Testis (tissue), 2 donors: ENCODE measurements at regions not wholly inside any gene's neighbourhood (a gene's known extent, or its start where the extent isn't known, plus 50 kb on each side); places are given as distances from the start of the nearest gene placed in this dataset.

ENCODE experiments used
- DNase-seq: peaks from one replicate; pipeline ENCODE4 v3.0.0-alpha.2; 2019
- H3K27ac ChIP-seq, 2 donors: fragments of 200-600 bp; sonication (generic); one replicate each; pipeline ENCODE4 v1.5.1; 2019
- H3K27me3 ChIP-seq: fragments of 200-600 bp; sonication (generic); one replicate; pipeline ENCODE4 v1.5.1; 2019
- H3K36me3 ChIP-seq: fragments of 200-600 bp; sonication (generic); one replicate; pipeline ENCODE4 v1.5.1; 2017; ENCODE audit warnings: low read depth; ENCODE audit errors: missing control alignments
- H3K4me1 ChIP-seq: fragments of 200-600 bp; sonication (generic); one replicate; pipeline ENCODE4 v1.5.1; 2019
- H3K4me3 ChIP-seq, 2 donors: fragments of 200-600 bp; sonication (generic); one replicate each; pipeline ENCODE4 v1.5.1; 2017 to 2019
- H3K9me3 ChIP-seq: fragments of 200-600 bp; sonication (generic); one replicate; pipeline ENCODE4 v1.5.1; 2017
- POLR2A ChIP-seq: fragments of 450-650 bp; IDR thresholded peaks from one replicate; pipeline ENCODE4 v1.6.1; 2017; ENCODE audit warnings: antibody characterized with exemption, mild to moderate bottlenecking, moderate library complexity
- WGBS, 2 donors: methylation state at CpG; one replicate each; pipeline ENCODE4 v1.1.5; 2018; 5-methylcytosine and 5-hydroxymethylcytosine counted together
- intact Hi-C: fragments of 100-400 bp; cut with DNase I; formaldehyde crosslinking; loops from one replicate; pipeline ENCODE4 v1.15.1; 2023; ENCODE audit warnings: low total_unique reads
- TF ChIP-seq, protein P1 (sequence below), 3 experiments: fragments of 450-650 bp in 2 of 3; fragments of 200-600 bp in 1 of 3; sonication (generic) in 1 of 3; IDR thresholded peaks; one replicate each; pipeline ENCODE4 v1.5.1; 2016 to 2019; ENCODE audit warnings: antibody characterized with exemption in 3 of 3, mild to moderate bottlenecking in 2 of 3, moderate library complexity in 1 of 3

DNA sequence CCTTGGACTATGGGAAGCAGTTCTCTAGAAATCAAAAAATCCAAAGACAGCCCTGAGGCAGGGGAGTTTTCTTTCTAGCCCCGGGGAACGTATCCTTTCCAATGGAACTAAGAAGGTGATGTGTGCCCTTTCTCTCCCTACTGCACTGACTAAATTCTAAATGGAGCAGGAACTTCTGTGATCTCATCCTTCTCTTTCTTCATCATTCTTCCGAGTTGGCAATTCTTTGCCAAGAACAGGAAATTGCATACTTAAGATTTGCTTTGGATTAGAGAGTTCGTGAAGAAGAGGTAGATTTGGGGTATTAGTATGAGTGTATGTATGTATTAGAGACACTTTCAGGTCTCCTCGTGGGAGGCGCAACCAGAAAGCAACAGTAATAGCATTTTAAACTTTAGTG is 178.0 kb upstream of the PIK3R1 start:
- H3K36me3 ChIP-seq: no peaks in the 10 kb centered on the region
- no peak overlapping the region for H3K27ac ChIP-seq
- no peak for DNase-seq
- no peak overlapping the region for H3K4me3 ChIP-seq
- no peaks in the 10 kb centered on the region for H3K9me3 ChIP-seq
- intact Hi-C loops: no loop called here
- H3K4me1 ChIP-seq: peaks cover 14% of the 10 kb centered on the region
- 76 to 88% methylated on average over 6 of the region's 6 CpGs for WGBS, 2 donors
- TF ChIP-seq, protein P1, sequence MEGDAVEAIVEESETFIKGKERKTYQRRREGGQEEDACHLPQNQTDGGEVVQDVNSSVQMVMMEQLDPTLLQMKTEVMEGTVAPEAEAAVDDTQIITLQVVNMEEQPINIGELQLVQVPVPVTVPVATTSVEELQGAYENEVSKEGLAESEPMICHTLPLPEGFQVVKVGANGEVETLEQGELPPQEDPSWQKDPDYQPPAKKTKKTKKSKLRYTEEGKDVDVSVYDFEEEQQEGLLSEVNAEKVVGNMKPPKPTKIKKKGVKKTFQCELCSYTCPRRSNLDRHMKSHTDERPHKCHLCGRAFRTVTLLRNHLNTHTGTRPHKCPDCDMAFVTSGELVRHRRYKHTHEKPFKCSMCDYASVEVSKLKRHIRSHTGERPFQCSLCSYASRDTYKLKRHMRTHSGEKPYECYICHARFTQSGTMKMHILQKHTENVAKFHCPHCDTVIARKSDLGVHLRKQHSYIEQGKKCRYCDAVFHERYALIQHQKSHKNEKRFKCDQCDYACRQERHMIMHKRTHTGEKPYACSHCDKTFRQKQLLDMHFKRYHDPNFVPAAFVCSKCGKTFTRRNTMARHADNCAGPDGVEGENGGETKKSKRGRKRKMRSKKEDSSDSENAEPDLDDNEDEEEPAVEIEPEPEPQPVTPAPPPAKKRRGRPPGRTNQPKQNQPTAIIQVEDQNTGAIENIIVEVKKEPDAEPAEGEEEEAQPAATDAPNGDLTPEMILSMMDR (IDR thresholded peaks at IDR 0.05): no peak
- no peak for TF ChIP-seq POLR2A
- no peaks in the 10 kb centered on the region for H3K27me3 ChIP-seq

DNA sequence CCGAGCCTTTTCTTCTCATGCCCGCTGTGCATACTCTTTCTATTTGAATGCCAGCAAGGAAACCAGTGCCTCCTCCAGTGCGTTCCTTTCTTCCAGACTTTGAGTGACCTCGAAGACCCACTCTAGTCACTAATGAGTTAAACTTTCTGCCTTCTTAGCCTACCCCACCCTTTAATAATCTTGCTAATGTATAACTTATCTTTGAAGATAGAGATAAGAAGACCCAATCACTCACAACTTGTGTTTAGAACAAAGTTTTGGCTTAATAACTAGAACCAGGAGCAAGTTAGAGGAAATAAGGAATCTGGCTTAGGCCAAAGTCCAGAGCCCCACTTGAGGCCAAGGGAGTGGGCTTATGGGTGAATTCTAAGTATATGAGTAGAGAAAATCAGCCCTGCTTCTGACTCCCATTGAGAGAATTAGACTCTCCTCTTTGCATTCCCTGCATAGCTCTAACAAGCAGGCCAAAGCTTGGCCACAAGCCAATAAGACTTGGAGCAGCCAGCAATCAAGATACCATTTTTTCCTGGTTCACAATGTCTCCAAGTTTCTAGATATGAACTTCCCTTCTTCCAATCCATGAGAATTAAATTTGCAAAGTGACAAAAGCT is 181.5 kb upstream of the PIK3R1 start:
- TF ChIP-seq, protein P1 (IDR thresholded peaks at IDR 0.05): no peak
- TF ChIP-seq POLR2A: no peak
- no peak overlapping the region for H3K4me3 ChIP-seq
- no peaks in the 10 kb centered on the region for H3K36me3 ChIP-seq
- H3K4me1 ChIP-seq: peaks cover 14% of the 10 kb centered on the region
- intact Hi-C loops: no loop called here
- no peak overlapping the region for H3K27ac ChIP-seq
- H3K9me3 ChIP-seq: no peaks in the 10 kb centered on the region
- WGBS, 2 donors: 70 to 81% methylated on average over 4 of the region's 4 CpGs
- no peaks in the 10 kb centered on the region for H3K27me3 ChIP-seq
- DNase-seq: peak; percentile 91

DNA sequence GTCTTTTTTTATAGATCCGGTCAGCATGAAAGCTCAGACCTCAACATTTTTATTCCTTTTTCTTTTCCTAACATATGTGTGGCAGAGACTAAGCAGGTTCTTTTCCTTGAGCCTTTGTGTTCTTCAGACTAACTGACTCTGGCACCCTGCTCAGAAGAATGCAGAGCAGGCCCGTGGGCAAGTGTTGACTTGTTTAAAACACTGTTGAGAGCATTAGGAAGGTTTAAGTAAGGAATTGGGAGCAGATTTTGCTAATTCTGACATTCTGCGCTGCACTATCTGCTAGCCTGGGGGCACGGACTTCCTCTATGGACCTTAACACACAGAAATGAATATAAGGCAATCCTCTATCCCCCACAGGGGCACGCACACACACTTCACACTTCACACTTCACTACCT is 182.5 kb upstream of the PIK3R1 start:
- TF ChIP-seq POLR2A: no peak
- Histone ChIP-seq H3K4me3 (no peak overlapping the region), H3K27ac (no peak overlapping the region), H3K9me3 (no peaks in the 10 kb centered on the region), H3K36me3 (no peaks in the 10 kb centered on the region), H3K4me1 (peaks cover 14% of the 10 kb centered on the region), H3K27me3 (no peaks in the 10 kb centered on the region)
- no peak for DNase-seq
- intact Hi-C loops: no loop called here
- WGBS, 2 donors: 82 to 89% methylated on average over 5 of the region's 5 CpGs

DNA sequence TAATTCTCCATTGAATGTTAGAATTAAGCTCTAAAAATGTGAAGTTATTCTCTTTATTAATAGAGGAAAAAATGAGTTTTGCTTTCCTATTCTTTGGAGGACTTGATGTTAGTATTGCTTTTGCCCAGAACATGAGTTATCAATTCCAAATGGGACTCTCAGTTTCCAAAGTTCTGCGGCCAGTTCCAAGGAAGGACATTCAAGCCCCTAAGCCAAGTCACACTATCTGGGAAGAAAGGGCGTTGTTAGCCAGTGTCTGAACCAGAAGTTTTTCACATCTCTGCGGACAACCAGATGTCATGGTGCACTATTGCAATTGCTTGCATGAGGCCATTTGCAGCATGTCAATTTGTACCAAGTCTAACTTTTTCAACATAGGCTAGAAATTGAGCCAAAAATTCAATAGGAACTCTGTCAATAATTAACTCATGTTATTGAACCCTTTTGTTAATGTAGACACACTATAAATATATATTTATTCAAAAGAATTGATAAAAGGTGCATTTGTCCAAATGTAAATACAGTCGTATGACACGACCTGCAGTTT is 183.3 kb upstream of the PIK3R1 start:
- WGBS, 2 donors: 75 to 82% methylated on average over 5 of the region's 5 CpGs
- TF ChIP-seq POLR2A: no peak
- TF ChIP-seq, protein P1 (IDR thresholded peaks at IDR 0.05): no peak

DNA sequence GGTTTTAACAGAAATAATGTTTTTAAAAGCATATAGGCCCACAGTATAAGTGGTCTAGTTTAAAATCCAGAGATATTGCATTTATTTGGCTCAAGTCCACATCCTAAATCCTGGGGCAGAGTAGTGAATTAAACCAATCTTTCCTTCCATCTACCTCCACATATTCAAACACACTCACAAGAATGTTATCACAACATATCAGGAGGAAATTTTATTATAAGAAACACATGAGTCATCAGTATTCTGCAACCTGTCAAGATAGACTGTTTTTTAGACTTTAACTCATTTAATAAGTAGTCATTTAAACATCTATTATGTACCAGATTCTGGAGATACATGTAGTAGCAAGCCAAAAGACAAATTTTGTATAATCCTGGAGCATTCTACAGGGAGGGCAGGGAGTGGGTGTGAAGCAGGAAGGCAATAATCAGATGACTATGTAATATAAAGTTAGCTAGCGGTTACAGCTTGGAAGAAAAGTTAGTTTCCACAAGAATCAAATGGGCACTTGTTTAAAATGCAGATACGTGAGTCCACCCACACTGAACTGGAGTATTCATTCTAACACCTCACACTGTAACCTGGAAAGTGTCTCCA is 187.3 kb upstream of the PIK3R1 start:
- Histone ChIP-seq H3K27ac (no peak overlapping the region), H3K4me1 (peaks cover 14% of the 10 kb centered on the region), H3K9me3 (no peaks in the 10 kb centered on the region), H3K4me3 (no peak overlapping the region), H3K36me3 (no peaks in the 10 kb centered on the region), H3K27me3 (no peaks in the 10 kb centered on the region)
- intact Hi-C loops: no loop called here
- DNase-seq: no peak
- 87 to 98% methylated on average over 2 of the region's 2 CpGs for WGBS, 2 donors
- TF ChIP-seq POLR2A: no peak
- TF ChIP-seq, protein P1 (IDR thresholded peaks at IDR 0.05): no peak

More for the DNA sequence above, 183.3 kb upstream of the PIK3R1 start:
- intact Hi-C loops: no loop called here
- Histone ChIP-seq H3K4me3 (no peak overlapping the region), H3K27ac (no peak overlapping the region), H3K9me3 (no peaks in the 10 kb centered on the region), H3K36me3 (no peaks in the 10 kb centered on the region), H3K4me1 (peaks cover 20% of the 10 kb centered on the region), H3K27me3 (no peaks in the 10 kb centered on the region)
- DNase-seq: no peak
